Myocyte (in vitro differentiated cells): ENCODE measurements at regions not wholly inside any gene's neighbourhood (a gene's known extent, or its start where the extent isn't known, plus 50 kb on each side); places are given as distances from the start of the nearest gene placed in this dataset.
A peak's percentile ranks its signal among the peaks of the same experiment; 100 is the strongest.

Experiments
- DNase-seq: peaks from one replicate; pipeline ENCODE4 v3.0.0-alpha.2; 2012; ENCODE audit warnings: low read depth

- peak; percentile 83 for DNase-seq
These were observed 77.3 kb upstream of the UBAC2 start for GRCh38 chr13:99123101-99124045.

- DNase-seq = no peak
These were observed 76.6 kb upstream of the UBAC2 start for GRCh38 chr13:99124046-99124400.

- DNase-seq = peak; percentile 24
These were observed 75.8 kb upstream of the UBAC2 start for GRCh38 chr13:99124794-99125316.

GRCh38 chr13:99125326-99125915 lies 75.2 kb upstream of the UBAC2 start:
- no peak for DNase-seq

GRCh38 chr13:99126821-99127220 lies 73.8 kb upstream of the UBAC2 start:
- no peak for DNase-seq

GRCh38 chr13:99129050-99129449 lies 71.6 kb upstream of the UBAC2 start:
- no peak for DNase-seq

GRCh38 chr13:99129951-99130350 lies 70.7 kb upstream of the UBAC2 start:
- DNase-seq = no peak

GRCh38 chr13:99131410-99131809 lies 69.2 kb upstream of the UBAC2 start:
- no peak for DNase-seq

- peak; percentile 75 for DNase-seq
These were observed 68.3 kb upstream of the UBAC2 start for GRCh38 chr13:99132295-99132835.

GRCh38 chr13:99133230-99133629 lies 67.4 kb upstream of the UBAC2 start:
- no peak for DNase-seq

- no peak for DNase-seq
These were observed 66.8 kb upstream of the UBAC2 start for GRCh38 chr13:99133848-99134247.

GRCh38 chr13:99135591-99135990 lies 65.1 kb upstream of the UBAC2 start:
- no peak for DNase-seq

- DNase-seq = no peak
These were observed 64.2 kb upstream of the UBAC2 start for GRCh38 chr13:99136427-99136954.

- no peak for DNase-seq
These were observed 59.8 kb upstream of the UBAC2 start for GRCh38 chr13:99140831-99141230.

GRCh38 chr13:99143904-99144303 lies 56.8 kb upstream of the UBAC2 start:
- no peak for DNase-seq

- DNase-seq = no peak
These were observed 56.3 kb upstream of the UBAC2 start for GRCh38 chr13:99144306-99144705.

- no peak for DNase-seq
These were observed 55.2 kb upstream of the UBAC2 start for GRCh38 chr13:99145461-99145860.

GRCh38 chr13:99150575-99151361 lies 49.9 kb upstream of the UBAC2 start:
- DNase-seq = peak; percentile 21
